ENCODE measurements at regions not wholly inside any gene's neighbourhood (a gene's known extent, or its start where the extent isn't known, plus 50 kb on each side); places are given as distances from the start of the nearest gene placed in this dataset.
"Not testable (repeated sequence)": the region's sequence is repeated elsewhere in the genome, so short reads cannot be mapped to it uniquely, and the experiment has no call there.

DNA sequence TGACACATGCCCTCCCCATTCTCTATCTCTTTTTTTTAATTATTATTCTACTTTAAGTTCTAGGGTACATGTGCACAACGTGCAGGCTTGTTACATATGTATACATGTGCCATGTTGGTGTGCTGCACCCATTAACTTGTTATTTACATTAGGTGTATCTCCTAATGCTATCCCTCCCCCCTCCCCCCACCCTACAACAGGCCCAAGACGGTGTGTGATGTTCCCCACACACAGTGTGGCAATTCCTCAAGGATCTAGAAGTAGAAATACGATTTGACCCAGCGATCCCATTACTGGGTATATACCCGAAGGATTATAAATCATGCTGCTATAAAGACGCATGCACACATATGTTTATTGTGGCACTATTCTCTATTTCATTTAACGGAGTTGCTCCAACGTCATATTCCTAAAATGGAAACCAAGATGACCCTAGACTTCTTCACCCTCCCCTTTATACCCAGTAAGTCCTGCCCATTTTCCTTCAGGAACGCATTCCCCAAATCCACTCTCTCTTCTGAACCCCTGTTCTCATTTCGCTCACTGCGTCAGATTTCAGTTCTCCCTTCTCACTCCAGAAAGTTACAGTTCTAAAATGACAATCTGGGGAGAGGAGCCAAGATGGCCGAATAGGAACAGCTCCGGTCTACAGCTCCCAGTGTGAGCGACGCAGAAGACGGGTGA, 175.6 kb downstream of the MEX3B start:
- POLR2A ChIA-PET; intact Hi-C loops (cut with micrococcal nuclease); H3K36me3 Mint-ChIP-seq; H3K27ac Mint-ChIP-seq; H3K27me3 Mint-ChIP-seq; H3K4me3 Mint-ChIP-seq; H3K9me3 Mint-ChIP-seq; H3K4me1 Mint-ChIP-seq (ENCODE audit: low read depth); CTCF ChIA-PET; DNase-seq: not testable (repeated sequence)

GRCh38 chr15:81869161-81869954, 176.5 kb downstream of the MEX3B start:
- Mint-ChIP-seq H3K36me3 (no peaks in the 10 kb centered on the region), H3K27ac (no peak overlapping the region), H3K27me3 (peaks cover 3% of the 10 kb centered on the region), H3K4me1 (ENCODE audit: low read depth) (no peaks in the 10 kb centered on the region), H3K9me3 (no peaks in the 10 kb centered on the region), H3K4me3 (no peak overlapping the region)
- ChIA-PET POLR2A (no interaction called here), CTCF (no interaction called here)
- no peak for DNase-seq
- intact Hi-C loops (cut with micrococcal nuclease) = no loop called here

DNA sequence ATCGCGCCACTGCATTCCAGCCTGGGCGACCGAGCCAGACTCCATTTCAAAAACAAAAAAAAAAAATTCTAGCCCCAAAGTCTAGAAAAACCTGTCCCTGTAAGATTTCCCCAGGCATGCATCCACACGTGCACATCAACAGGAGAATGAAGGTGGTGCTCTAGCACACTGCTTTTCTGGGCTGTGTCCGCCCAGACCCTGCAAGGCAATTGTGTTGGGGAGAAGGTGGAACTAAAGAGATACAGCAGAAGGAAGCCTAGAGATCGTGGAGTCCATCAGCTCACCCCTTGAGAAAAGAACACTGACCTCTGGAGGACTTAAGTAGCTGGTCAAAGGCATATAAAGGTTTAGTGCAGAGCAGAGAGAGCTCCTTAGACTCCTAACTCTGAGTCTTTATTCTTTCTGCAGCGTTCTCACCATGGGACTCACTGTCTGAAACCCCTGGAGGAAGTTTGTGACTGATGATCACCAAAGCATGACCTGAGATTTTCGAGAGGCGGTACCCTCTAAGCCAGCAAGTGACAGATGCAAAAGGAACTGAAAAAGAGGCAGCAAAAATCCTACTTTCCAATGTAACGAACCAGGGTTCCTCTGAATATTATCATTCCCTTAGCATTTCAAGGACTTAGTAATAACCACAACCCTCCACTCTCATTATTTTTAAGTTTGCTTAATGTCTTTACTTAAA, 179.8 kb downstream of the MEX3B start:
- no peak overlapping the region for H3K4me3 Mint-ChIP-seq

DNA sequence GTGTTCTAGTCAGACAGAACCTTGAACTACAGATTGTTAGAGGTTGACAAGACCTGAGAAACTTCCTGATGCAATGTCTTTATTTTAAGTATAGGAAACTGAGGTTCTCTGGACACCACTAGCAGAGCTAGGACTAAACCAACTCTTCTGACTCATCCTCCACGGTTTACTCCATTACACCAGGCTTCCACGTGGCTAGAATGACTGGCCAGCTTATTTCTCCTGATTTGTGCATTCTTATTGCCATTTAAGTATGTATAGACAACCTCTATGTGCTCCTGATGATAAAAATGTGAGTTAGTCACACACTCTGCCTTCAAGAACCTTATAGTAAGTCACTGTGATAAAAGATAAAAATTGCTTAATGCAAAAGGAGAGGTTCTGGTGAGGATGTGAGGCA, 182.7 kb downstream of the MEX3B start:
- H3K9me3 Mint-ChIP-seq = no peaks in the 10 kb centered on the region
- DNase-seq = no peak
- no peaks in the 10 kb centered on the region for H3K4me1 Mint-ChIP-seq (ENCODE audit: low read depth)
- H3K27me3 Mint-ChIP-seq = peaks cover 3% of the 10 kb centered on the region
- ChIA-PET CTCF (no interaction called here), POLR2A (no interaction called here)
- H3K4me3 Mint-ChIP-seq = no peak overlapping the region
- H3K36me3 Mint-ChIP-seq = no peaks in the 10 kb centered on the region
- intact Hi-C loops (cut with micrococcal nuclease) = no loop called here
- no peak overlapping the region for H3K27ac Mint-ChIP-seq

More for the DNA sequence above, 179.8 kb downstream of the MEX3B start:
- intact Hi-C loops (cut with micrococcal nuclease) = no loop called here
- no peaks in the 10 kb centered on the region for H3K4me1 Mint-ChIP-seq (ENCODE audit: low read depth)
- H3K27ac Mint-ChIP-seq = no peak overlapping the region
- POLR2A ChIA-PET = no interaction called here
- CTCF ChIA-PET = no interaction called here
- no peaks in the 10 kb centered on the region for H3K9me3 Mint-ChIP-seq
- no peak for DNase-seq
- no peaks in the 10 kb centered on the region for H3K36me3 Mint-ChIP-seq
- H3K27me3 Mint-ChIP-seq = peaks cover 6% of the 10 kb centered on the region

- no peak overlapping the region for H3K27ac Mint-ChIP-seq
- intact Hi-C loops (cut with micrococcal nuclease) = no loop called here
- CTCF ChIA-PET = no interaction called here
Observed at GRCh38 chr15:81859737-81860516, 185.9 kb downstream of the MEX3B start.

GRCh38 chr15:81858586-81858985, 187.2 kb downstream of the MEX3B start:
- no peak for DNase-seq
- Mint-ChIP-seq H3K36me3 (no peaks in the 10 kb centered on the region), H3K27ac (no peak overlapping the region), H3K27me3 (peaks cover 3% of the 10 kb centered on the region), H3K4me1 (ENCODE audit: low read depth) (no peaks in the 10 kb centered on the region), H3K9me3 (no peaks in the 10 kb centered on the region), H3K4me3 (no peak overlapping the region)
- POLR2A ChIA-PET = no interaction called here
- intact Hi-C loops (cut with micrococcal nuclease) = no loop called here
- CTCF ChIA-PET = no interaction called here

More at GRCh38 chr15:81859737-81860516, 185.9 kb downstream of the MEX3B start:
- H3K4me3 Mint-ChIP-seq = no peak overlapping the region
- no peaks in the 10 kb centered on the region for H3K9me3 Mint-ChIP-seq
- H3K27me3 Mint-ChIP-seq = peaks cover 3% of the 10 kb centered on the region
- POLR2A ChIA-PET = no interaction called here
- DNase-seq = no peak
- no peaks in the 10 kb centered on the region for H3K4me1 Mint-ChIP-seq (ENCODE audit: low read depth)
- no peaks in the 10 kb centered on the region for H3K36me3 Mint-ChIP-seq

DNA sequence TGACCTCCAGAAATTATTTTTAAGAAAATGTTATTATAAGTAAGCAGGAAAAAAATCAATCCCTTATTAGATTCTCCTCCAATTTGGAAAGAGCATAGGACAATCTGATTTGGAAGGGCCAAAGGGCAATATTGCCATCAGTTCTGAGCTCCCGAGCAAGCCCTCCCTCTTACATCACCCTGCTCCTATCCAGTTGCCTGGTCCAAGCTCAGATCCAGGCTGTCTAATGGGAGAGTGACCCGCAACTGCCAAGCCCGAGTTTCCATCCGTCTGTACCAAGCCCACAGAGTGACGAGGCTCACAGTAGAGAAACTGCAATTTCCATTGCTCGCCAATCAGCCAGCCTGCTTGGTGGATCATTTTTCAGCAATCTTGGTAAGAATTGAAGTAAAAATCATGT, 187.7 kb downstream of the MEX3B start:
- no peaks in the 10 kb centered on the region for H3K36me3 Mint-ChIP-seq
- intact Hi-C loops (cut with micrococcal nuclease) = no loop called here
- CTCF ChIA-PET = no interaction called here
- H3K9me3 Mint-ChIP-seq = no peaks in the 10 kb centered on the region
- POLR2A ChIA-PET = no interaction called here
- DNase-seq = no peak
- no peaks in the 10 kb centered on the region for H3K4me1 Mint-ChIP-seq (ENCODE audit: low read depth)
- H3K27me3 Mint-ChIP-seq = peaks cover 3% of the 10 kb centered on the region
- no peak overlapping the region for H3K27ac Mint-ChIP-seq
- no peak overlapping the region for H3K4me3 Mint-ChIP-seq

DNA sequence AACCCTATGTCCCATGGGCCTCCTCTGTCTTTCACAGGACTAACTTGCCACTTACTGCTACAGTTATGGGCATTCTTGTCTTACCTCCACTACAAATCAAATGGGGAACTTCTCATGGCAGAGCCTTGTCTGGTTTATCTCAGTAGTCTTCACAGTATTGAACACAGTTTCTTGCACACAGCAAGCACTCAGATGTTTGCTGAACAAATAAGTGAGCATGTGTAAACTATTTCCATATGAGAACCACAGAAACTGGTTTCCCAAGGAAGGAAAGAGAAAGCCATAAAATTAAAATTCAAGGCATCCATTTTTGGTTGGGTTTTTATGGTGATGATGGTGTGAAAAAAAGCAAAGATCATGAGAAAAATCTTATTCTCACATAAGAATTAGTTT, 189.2 kb downstream of the MEX3B start:
- intact Hi-C loops (cut with micrococcal nuclease) = no loop called here
- DNase-seq = no peak
- Mint-ChIP-seq H3K36me3 (no peaks in the 10 kb centered on the region), H3K9me3 (no peaks in the 10 kb centered on the region), H3K27me3 (no peaks in the 10 kb centered on the region), H3K4me3 (no peak overlapping the region), H3K27ac (no peak overlapping the region), H3K4me1 (ENCODE audit: low read depth) (no peaks in the 10 kb centered on the region)
- POLR2A ChIA-PET = no interaction called here
- CTCF ChIA-PET = no interaction called here

GRCh38 chr15:81856001-81856633, 189.7 kb downstream of the MEX3B start:
- Mint-ChIP-seq H3K9me3 (no peaks in the 10 kb centered on the region), H3K4me1 (ENCODE audit: low read depth) (no peaks in the 10 kb centered on the region), H3K4me3 (no peak overlapping the region), H3K27me3 (no peaks in the 10 kb centered on the region), H3K36me3 (no peaks in the 10 kb centered on the region), H3K27ac (no peak overlapping the region)
- POLR2A ChIA-PET = no interaction called here
- no peak for DNase-seq
- CTCF ChIA-PET = no interaction called here
- intact Hi-C loops (cut with micrococcal nuclease) = no loop called here

DNA sequence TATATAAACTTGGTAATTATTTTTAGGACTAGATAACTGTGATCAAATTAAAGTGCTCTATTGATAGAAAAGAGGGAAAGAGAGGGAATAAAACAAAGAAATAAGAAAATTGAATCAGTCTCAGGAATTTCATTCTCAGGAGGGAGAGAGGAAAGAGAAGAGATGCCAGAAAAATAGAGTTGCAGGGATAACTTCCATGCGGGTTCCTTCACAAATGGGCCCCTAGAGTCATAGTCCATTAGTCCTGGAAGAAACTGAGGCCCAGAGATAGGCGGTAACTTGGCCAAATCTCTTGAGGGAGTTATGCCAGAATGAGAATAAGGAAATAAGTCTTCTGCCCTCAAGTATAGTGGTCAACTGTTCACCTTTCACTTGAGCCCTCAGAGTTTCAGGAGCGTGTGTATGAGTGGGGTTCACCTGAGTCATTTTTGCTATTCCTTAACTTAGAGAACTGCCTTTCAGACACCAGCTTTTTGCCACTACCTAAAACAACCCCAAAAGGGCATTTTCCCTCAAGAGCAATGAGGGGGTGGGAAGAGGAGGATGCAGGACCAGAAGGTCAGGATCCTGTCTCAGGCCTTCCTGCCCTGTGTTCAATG, 192.6 kb downstream of the MEX3B start:
- Mint-ChIP-seq H3K4me1 (ENCODE audit: low read depth) (no peaks in the 10 kb centered on the region), H3K27me3 (no peaks in the 10 kb centered on the region), H3K9me3 (no peaks in the 10 kb centered on the region), H3K4me3 (no peak overlapping the region), H3K36me3 (no peaks in the 10 kb centered on the region), H3K27ac (no peak overlapping the region)
- ChIA-PET CTCF (no interaction called here), POLR2A (no interaction called here)
- DNase-seq = no peak
- intact Hi-C loops (cut with micrococcal nuclease) = no loop called here

- ChIA-PET POLR2A (no interaction called here), CTCF (no interaction called here)
- Mint-ChIP-seq H3K36me3 (no peaks in the 10 kb centered on the region), H3K4me3 (no peak overlapping the region), H3K27me3 (no peaks in the 10 kb centered on the region), H3K4me1 (ENCODE audit: low read depth) (no peaks in the 10 kb centered on the region), H3K9me3 (no peaks in the 10 kb centered on the region), H3K27ac (no peak overlapping the region)
- intact Hi-C loops (cut with micrococcal nuclease) = no loop called here
- no peak for DNase-seq
Observed at GRCh38 chr15:81852411-81853149, 193.2 kb downstream of the MEX3B start.
